Glomerular endothelial cell (primary cell): ENCODE measurements at regions not wholly inside any gene's neighbourhood (a gene's known extent, or its start where the extent isn't known, plus 50 kb on each side); places are given as distances from the start of the nearest gene placed in this dataset.

Experiments used
- DNase-seq: peaks from one replicate; pipeline ENCODE4 v3.0.0-alpha.2; 2011; ENCODE audit warnings: low read depth, low spot score; ENCODE audit errors: extremely low read depth

DNA sequence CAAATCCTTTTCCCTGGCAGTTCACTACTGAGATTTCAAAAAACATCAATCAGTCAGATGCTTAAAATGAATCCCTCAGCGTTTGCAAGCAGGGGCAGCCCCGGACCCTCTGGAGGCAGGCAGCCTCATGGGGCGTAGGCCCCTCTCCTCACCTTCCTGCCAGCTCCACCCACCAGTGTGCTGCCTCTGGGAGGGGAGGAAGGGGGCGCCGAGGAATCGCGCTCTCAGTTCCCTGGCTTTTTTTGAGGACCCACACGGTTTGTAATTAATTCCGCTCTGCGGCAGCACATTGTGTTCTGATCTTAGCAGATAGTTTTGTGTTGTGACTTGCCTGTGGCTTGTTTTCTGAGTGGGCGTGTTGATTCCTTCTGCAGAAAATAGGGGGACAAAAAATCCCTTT lies 159.9 kb downstream of the KLF13 start:
- no peak for DNase-seq

DNA sequence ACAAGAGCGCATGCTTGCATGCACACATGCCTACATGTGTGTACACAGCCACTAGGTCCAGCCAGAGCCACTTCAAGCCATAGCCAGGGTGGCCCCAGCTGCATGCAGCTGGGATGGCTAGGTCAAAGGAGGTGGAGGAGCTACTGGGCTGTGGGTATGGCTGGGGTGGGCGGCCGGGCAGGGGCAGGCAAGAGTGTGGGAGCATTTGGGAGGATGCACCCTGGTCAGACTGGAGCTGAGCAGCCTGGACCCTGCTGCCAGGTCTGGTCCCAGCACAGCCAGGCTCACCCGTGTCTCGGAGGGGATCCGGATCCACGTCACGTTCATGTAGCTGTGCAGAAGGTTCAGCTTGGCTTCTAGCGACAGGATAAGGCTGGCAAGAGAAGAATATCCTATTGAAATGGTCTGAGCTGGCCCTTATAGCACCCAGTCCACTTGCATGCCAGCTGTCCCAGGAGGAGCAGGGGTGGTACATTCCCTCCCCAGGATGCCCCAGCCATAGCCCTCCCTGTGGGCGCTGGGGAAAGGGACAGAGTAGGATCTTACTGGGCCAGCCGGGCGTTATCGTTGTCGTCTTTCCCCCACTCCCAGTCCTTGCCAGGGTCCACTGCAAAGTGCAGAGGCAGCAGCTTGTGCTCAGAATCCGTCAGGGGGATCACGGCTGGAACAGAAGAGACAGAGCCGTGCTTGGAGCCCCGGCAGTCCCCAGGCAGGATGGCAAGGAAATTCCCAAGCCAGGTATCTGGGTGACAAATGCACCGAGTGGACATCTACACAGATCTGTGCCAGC lies 160.5 kb downstream of the KLF13 start:
- DNase-seq = no peak

DNA sequence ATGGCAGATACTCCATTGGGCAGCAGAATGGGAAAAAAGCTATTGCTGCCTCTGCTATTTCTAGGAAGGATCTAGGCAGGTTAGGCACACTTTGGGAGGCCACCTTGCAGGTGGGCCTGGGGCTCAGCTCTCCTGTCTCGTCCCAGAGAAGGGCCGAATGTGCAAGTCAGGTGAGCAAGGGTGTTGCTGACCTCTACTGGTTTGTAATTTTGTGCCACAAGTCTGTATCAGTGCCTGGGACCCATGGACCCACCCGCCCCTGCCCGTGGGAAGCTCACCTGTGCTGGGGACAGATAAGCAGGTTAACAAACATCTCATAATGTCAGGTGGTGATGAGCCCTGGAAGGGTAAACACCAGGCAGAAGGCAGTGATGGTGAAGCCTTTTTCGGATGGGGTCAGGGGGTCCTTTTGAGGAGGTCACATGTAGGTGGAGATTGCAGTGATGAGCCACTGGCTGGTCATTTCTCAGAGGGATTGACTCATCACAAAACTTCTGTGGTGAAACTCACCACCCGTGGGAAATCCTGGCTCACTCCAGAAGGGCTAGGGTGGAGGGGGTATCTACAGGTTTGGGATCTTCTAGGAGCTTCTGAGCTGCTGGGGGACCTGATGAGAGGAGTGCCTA lies 161.3 kb downstream of the KLF13 start:
- no peak for DNase-seq

DNA sequence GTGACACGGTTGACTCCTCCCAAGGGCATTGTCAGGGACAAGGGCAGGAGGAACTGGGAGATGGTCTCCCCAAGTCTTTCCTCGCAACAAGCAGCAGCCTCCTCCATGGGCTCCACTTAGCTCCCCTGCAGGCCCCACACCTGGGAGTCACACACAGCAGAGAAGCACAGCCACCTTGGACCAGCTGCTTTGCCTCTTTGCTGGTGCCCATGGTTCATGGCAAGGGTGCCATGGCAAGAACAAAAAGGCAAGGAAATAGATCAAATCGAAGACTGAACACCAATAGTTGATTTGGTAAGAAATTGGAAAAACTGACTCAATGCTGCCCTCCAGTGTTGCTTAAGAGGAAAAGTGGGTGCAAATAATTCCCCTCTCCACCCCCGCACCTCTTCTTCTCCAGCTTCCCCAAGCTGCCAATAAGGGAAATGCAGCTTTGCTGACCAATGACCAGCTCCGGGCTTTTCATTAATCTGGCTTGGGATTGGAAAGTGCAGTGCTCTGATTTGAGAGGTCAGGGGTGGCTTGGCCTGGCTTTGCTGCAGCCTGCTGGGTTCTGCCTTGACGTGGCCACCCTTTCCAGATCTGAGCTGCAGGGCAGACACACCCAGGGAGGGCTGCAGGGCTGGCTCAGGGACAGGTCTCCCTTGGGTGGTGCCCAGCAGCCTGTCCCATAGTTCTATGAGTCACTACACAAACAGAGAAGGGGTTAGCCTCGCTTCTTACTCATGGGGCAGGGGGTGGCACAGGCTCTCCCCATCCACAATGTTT lies 162.0 kb downstream of the KLF13 start:
- DNase-seq = peak; percentile 64

DNA sequence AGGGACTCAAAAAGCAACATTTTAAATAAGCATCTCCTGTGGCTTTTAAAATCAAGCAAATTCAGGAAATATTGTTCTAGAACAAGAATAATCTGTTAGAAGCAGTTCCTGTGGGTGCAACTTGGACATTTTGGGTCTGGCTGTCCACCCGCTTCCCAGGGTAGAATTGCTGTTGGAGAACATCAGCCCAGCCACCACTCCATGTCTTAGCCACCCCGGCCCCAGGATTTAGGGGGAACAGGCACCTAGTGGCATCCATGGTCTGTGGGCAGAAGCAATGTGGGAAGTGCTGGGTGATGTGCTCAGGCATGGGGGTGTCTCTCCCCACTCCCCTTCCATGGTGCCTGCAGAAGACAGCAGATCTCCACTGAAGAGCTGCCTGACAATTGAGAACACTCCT lies 162.6 kb downstream of the KLF13 start:
- no peak for DNase-seq

DNA sequence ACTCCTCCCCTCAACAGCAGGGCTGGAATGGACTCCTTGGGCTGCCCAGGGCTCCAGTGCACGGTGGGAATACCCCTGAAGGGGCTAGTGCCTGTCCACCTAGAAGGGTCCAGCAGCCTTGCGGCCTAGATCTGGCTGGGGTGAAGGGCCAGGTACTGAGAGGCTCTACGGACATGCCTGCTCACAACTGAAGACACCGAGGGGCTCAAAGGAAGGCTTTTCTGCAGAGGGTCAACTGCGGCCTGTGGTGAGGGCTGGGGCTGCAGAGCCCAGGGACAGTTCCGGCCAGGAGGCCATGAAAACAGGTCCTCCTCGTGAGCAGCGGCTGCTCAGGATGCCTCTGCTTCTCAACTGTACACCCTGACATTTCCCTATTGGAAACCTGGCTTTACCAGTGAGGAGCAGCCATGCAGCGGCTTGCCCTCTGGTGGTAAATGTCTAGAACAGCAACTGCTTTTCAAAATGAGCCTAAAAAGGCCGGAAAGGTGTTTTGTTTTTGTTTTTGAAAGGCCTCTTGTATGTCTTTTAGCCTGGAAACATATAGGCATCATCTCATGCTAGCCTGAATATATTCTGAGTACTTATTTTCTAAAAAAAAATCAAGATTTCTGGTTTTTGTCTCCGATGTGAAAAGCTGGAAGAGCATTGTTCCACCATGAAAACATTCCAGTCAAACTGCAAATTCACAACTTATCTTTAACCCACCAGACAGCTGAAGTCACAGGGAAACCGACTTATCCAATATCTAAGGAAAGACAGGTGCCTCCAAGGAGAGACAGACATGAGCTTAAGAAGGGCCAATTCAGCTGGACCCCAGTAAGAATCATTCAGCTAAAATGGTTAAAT lies 163.4 kb downstream of the KLF13 start:
- peak; percentile 23 for DNase-seq

DNA sequence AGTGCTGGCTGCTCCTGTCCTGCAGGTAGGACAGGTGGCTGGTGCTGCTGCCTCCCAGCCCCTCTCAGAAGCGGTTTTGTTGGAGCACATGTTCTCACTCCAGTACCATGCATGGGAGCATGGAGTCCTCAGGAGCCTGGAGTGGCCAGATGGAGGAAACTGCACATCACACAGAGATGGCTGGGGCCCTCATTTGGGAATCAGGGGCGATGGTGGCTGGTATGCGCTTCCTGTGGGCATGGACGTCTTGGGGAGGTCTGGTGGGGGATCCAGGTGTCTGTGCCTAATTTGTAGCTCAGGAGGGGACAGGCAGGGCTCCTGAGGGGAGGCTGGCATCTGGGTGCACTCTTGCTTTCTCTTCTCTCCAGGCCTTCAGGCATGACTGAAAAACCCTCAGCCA lies 168.2 kb downstream of the KLF13 start:
- DNase-seq = no peak

DNA sequence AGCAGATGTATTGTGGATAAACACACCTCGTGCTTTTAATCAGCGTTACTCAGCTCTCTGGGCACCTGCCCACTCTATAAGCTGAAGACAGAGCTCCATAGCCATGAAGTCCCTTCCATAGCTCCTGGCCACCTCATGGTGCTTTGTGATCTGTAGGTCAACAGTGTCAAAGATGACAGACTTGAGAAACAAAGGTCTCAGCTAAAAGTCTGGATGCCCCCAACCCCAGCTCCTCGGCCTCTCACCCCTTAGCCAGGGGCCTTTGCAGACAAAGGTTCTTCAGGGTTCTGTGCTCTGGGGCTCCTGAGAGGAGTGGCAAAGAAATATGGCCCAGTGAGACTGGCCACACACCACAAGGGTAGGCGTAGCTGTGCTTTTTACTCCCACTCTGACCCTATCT lies 168.6 kb downstream of the KLF13 start:
- no peak for DNase-seq

DNA sequence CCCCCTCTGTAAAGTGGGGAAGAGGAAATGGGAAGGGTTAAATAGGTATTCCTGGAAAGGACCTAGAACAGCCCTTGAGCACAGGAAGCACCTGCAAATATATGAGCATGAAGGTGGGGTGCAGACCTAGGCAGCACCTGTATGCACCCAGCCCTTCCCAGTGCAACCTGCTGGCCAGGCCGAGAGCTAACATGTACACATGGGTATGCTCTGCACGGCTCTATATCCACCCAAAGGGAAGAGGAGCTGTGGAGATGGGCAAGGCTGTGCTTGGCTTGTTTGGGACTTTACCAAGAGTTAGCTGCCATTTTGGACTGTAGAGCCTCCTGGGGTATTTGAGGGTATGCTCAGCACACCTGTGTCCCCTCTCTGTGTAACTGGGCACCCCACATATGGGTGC lies 171.2 kb downstream of the KLF13 start:
- DNase-seq = no peak

DNA sequence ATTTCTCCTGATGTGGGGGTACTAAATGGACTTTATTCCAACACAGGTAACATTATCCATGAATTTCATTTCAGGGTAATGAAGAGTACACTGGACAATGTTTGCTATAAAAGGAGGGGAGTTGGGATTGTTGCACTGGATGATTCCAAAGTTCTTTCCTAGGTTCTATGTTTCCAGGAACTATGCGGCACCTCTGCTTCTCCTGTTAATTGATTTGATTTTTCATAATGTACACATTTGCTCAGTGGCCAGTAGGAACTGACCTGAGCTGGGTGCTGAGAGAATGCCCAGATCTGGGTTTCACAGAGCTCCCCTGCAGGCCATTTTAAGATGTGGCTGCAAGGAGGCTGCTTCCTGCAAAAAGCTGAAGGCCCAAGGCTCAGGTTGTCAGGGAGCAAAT lies 171.7 kb downstream of the KLF13 start:
- no peak for DNase-seq

DNA sequence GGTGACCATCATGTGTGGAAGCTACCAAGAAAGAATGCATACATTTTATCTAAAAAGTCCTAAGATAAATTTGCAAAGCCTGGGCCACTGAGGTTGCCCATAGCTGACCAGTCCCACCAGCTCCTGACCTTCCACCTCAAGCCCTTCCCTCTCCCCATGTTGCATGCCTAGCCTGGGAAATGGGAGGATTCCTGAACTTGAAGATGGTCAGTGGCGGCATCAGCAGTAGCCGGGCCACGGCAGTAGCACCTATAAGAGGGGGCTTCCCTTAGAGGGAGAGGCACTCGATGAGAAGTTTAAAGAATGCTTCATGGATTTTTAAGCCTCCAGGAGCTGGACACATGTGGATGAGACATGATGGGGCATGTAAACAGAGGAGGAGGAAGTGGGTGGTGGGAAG lies 172.1 kb downstream of the KLF13 start:
- no peak for DNase-seq

DNA sequence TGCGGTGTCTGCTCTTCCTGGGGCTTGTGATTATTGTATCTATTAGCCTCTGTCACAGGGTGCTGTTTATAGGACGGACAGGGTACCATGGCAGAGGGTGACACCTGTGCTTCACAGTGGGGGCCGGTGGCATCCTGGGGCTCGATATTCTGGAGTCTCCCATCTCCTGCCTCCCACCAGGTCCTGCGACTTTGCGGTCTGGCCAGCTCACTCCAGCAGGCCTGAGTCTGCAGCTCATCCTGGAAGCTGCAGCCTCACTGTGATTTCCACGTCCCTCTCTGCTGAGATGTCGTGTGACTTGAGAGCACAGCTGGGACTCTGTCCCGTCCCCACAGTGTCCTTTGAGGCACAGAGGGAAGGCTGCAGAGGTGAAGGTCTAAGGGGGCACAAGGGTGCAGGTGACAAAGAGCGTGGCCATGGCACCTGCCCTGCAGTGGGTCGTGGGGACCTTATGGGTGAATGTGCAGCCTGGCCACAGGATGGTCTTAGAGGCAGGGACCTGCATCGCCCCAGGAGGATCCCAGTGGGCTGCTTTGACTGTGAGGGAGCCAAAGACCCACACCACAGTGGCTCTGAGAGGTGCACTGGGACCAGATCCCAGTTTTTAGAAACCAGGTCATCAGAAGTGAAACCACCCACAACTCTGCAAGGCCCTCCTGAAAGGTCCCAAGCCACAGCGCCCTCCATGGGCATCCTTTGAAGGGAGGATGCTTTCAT lies 172.8 kb downstream of the KLF13 start:
- DNase-seq = no peak

DNA sequence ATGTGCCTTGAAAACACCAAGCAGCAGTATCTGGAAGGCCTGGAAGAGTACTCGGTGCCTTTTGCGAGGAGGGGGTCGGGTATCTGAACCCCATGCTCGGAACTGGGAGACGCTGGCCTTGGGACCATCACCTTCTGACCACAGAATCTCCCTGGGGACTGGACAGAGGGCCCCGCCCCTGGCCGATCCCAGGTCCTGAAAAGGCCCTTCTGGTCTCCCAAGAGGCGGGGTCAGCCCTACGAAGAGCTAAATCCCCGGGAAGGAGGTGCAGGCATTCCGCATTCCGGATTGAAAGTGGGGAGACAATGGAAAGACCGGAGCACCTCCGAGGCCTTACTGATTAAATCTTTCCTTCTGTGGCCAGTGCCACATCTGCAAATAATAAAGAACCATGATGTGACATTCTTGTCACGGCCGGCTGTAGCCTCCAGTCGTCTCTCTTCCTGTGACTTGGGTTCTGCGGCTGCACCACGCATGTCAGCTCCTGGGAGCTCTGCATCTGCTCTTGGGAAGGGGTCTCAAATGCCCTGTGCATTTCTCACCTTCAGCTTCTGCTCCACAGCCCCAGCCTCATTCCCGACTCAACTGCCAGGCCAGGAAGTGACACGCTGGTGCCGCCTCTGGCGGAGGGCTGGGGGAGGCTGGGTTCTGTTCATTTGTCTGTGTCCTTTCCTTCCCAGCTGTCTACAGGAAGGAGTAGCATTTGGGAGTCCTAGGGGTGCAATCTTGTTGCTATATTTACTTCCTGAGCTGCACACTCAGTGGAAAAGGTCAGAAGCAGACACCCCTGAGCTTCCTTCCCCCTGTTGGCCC lies 173.5 kb downstream of the KLF13 start:
- DNase-seq = no peak

DNA sequence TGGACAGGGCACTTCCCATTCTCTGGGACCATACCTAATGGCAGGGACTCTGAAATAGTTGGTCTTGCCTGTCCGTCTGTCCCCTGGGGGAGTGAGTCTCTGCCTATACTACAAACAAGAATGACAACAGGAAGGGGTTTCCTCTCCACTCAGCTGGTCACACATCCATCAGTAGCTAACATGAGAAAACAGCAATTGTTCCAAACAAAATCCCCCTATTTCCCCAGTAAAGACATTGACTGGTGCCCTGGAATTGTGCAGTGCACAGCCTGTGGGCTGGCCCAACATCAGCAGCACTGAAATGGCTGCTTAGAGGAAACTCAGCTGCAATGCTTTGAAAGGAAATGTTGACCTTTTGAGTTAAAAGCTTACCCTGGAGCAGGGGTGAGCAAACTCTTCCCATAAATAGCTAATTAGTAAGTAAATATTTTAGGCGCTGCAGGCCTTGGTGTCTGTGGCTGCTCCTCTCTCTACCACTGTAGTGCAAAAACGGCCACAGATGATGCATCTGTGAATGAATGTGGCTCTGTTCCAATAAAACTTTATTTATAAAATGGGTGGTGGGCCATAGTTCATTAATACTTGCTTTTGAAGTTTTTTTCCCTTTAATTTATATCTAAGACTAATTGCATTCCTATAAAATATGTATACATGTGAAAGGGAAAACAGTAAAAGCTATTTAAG lies 174.3 kb downstream of the KLF13 start:
- no peak for DNase-seq

DNA sequence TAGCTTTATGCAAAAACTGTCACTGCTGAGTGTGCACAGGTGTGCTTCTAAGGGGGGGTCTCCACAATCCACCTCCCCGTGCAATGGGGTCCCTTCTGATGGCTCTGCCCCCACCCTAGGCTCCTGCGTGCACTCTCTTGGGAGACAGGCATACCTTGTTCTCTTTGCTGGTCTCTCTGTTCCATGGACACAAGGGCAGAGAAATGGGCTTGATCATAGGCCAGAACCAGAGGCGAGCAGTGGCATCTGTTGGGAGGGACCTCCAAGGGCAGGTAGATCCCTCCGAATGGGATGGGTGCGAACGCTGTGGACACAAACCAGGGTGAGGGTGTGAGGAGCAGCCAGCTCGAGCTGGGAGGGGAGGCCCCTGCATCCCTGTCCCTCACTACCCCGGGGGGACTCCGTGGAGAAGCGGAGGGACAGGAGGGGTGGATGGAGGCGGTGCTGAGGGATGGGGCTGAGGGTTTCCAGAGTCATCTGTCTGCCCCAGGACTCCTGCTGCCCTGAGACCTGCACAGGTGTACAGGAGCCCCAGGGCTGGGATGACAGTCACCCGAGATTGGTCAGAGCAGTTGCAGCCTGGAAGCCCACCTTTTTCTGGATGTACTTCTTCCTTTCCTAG lies 175.0 kb downstream of the KLF13 start:
- DNase-seq = no peak

DNA sequence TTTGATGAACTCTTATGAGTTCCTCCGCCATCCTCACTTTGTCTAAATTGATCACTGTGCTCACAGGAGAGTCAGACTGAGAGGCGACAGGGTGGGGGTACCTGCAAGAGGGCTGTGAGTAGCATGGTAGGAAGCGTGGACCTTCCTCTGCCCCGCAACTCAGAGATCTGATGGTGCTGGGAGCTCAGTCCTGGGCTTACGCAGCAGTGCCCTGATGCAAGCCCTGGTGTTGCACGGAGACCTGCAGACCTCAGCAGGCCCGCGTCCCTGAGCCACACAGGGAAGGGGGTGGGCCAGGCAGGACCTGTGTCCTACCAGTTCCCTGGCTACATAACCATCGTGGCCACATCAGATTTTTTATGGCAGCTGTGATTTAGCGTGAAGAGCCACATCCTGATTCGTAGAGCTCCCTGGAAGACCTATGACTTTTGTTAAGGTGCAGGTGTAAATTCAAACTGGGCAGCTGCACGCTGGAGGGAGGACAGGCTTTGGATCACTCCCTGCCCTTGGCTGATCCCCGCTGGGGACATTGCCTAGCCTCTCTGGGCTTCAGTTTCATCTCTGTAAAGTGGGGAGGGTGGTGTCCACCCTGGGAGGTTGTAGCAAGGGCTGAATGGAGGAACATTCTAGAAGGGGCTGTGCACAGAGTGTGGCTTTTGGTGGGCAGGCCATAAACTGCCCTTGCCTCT lies 176.1 kb downstream of the KLF13 start:
- DNase-seq = no peak

DNA sequence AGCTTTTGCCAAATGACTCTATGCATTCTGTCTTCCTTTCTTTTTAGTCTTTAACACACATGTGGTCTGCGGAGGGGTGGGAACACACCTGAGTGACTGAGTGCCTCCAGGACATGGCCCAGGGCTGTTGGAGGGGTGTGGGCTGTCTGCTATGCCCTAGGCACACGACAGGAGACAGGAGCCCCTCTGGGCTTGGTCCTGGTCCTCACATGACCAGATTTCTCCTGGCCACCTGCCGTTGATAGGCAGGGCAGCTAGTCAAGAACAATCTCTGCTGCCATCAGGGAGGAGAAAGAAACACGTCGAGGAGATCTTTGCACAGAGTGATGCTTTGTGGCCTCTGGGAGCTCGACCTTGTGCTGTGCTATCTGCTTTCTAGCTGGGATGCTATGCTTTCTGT lies 176.6 kb downstream of the KLF13 start:
- DNase-seq = no peak
